Activated T-helper 1 cell treated with anti-CD3 and anti-CD28 coated beads, Interleukin-12 subunit alpha, Interleukin-12 subunit beta, Interleukin-2, Interleukin-4 antibody, amounts not matched to agents 30 ng/mL and 10 ng/mL and 1 ng/mL, durations not matched to agents 14 hours and 24 hours and 36 hours (primary cell): ENCODE measurements at regions not wholly inside any gene's neighbourhood (a gene's known extent, or its start where the extent isn't known, plus 50 kb on each side); places are given as distances from the start of the nearest gene placed in this dataset.
"Not testable (repeated sequence)": the region's sequence is repeated elsewhere in the genome, so short reads cannot be mapped to it uniquely, and the experiment has no call there.

Experiments used
- DNase-seq: peaks from one replicate; pipeline ENCODE4 v3.0.0; 2021; ENCODE audit warnings: low spot score
- H3K27ac Mint-ChIP-seq: one replicate; pipeline ENCODE4 v1.8.0; 2021; ENCODE audit warnings: mild to moderate bottlenecking, mixed read lengths
- H3K27me3 Mint-ChIP-seq: one replicate; pipeline ENCODE4 v1.8.0; 2022; ENCODE audit warnings: mild to moderate bottlenecking, moderate library complexity, mixed read lengths; ENCODE audit not compliant: insufficient read depth
- H3K36me3 Mint-ChIP-seq: one replicate; pipeline ENCODE4 v1.8.0; 2021; ENCODE audit warnings: low read depth, mixed read lengths
- H3K4me1 Mint-ChIP-seq: one replicate; pipeline ENCODE4 v1.8.0; 2021; ENCODE audit warnings: low read depth, mixed read lengths
- H3K4me3 Mint-ChIP-seq: one replicate; pipeline ENCODE4 v1.8.0; 2021; ENCODE audit warnings: mild to moderate bottlenecking, moderate library complexity, mixed read lengths
- H3K9me3 Mint-ChIP-seq: one replicate; pipeline ENCODE4 v1.8.0; 2021; ENCODE audit warnings: mixed read lengths
- intact Hi-C: fragments of 100-400 bp; cut with micrococcal nuclease; formaldehyde crosslinking; loops from one replicate; pipeline ENCODE4 v1.15.1; 2024

GRCh38 chr1:48077795-48078222 lies 80.6 kb upstream of the TRABD2B start:
- Mint-ChIP-seq H3K4me3 (no peak overlapping the region), H3K4me1 (no peaks in the 10 kb centered on the region), H3K27ac (no peak overlapping the region), H3K9me3 (no peaks in the 10 kb centered on the region), H3K27me3 (peaks cover 9% of the 10 kb centered on the region), H3K36me3 (no peaks in the 10 kb centered on the region)
- intact Hi-C loops = no loop called here
- DNase-seq = no peak

DNA sequence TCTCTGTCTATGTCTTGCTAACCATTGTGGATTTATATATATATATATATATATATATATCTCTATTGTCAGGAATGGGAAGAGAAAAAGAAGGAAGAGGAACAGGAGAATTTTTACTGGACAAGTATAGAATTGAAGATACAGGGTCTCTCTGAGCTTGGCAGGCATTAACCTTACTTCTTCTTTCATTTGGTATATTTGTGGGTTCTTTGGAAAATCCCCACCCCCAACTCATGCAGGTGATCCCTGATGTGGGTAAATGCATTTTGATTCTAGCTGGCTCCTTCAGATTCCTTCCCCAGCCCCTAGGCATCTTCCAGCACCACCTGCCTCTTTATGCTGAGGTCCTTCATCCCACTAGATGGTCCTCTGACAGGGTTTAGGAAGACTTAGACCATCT lies 78.8 kb upstream of the TRABD2B start:
- H3K27me3 Mint-ChIP-seq = peaks cover 9% of the 10 kb centered on the region
- intact Hi-C loops = no loop called here
- no peak for DNase-seq
- no peaks in the 10 kb centered on the region for H3K4me1 Mint-ChIP-seq
- no peaks in the 10 kb centered on the region for H3K36me3 Mint-ChIP-seq
- no peak overlapping the region for H3K27ac Mint-ChIP-seq
- H3K9me3 Mint-ChIP-seq = no peaks in the 10 kb centered on the region
- H3K4me3 Mint-ChIP-seq = no peak overlapping the region

DNA sequence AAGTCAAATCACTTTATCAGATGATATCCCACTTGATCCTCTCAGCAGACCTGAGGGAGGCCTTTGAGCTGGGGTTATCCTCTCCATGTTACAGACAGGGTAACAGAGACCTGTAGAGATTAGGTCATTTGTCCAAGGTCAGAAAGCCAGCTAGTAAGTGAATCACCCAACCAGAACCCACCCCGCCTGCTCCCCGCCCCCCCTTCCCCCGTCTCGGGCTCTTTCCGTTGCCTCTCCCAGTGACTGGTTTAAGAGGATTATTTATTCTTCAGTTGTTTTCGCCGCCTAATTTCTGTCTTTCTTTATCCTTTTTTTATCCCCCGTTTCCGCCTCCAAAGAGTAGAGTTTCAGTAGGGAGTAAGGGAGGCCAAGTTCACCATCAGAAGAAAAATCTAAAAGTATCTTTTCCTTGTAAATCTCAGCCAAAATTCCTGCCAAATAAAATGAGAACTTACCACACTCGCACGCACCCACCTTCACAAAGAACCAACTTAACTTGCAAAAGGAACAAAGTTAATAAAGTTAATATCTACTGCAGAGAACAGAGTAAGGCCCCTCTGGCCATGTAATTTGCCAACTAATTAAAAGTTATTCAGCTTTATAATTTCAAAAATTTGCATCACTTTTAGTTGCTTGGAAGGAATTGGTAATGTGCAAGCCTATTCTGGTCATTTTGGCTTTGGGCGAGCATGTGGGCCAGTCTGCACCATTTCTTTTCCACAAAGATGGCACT lies 76.8 kb upstream of the TRABD2B start:
- H3K4me3 Mint-ChIP-seq = no peak overlapping the region
- intact Hi-C loops = no loop called here

GRCh38 chr1:48071513-48071912 lies 74.3 kb upstream of the TRABD2B start:
- H3K4me3 Mint-ChIP-seq = no peak overlapping the region
- no peaks in the 10 kb centered on the region for H3K4me1 Mint-ChIP-seq
- H3K36me3 Mint-ChIP-seq = no peaks in the 10 kb centered on the region
- no peak overlapping the region for H3K27ac Mint-ChIP-seq
- H3K27me3 Mint-ChIP-seq = peaks cover 5% of the 10 kb centered on the region
- DNase-seq = no peak
- intact Hi-C loops = no loop called here
- H3K9me3 Mint-ChIP-seq = no peaks in the 10 kb centered on the region

More for the DNA sequence above, 76.8 kb upstream of the TRABD2B start:
- peaks cover 9% of the 10 kb centered on the region for H3K27me3 Mint-ChIP-seq
- no peaks in the 10 kb centered on the region for H3K4me1 Mint-ChIP-seq
- no peaks in the 10 kb centered on the region for H3K9me3 Mint-ChIP-seq
- no peak for DNase-seq
- H3K36me3 Mint-ChIP-seq = no peaks in the 10 kb centered on the region
- no peak overlapping the region for H3K27ac Mint-ChIP-seq

DNA sequence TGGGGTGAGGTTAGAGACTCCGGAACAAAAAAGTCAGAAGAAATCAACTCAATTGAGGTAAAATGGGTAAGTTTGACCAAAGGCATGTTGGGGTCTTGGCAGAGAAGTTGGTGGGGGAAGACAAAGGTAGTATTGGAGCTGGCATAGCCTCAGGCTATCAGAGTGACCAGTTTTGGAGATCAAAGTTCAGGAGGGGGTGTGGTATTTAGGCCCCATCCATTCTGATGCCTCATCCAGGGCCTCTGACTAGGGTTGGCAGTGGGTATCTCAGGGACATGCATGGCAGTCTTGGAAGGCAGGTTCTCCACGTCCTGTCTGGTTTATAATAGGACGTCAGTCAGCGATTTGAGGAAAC lies 73.2 kb upstream of the TRABD2B start:
- Mint-ChIP-seq H3K4me3 (no peak overlapping the region), H3K4me1 (no peaks in the 10 kb centered on the region), H3K27ac (no peak overlapping the region), H3K27me3 (peaks cover 5% of the 10 kb centered on the region), H3K36me3 (no peaks in the 10 kb centered on the region), H3K9me3 (no peaks in the 10 kb centered on the region)
- intact Hi-C loops = no loop called here
- no peak for DNase-seq

GRCh38 chr1:48069662-48070395 lies 72.6 kb upstream of the TRABD2B start:
- Mint-ChIP-seq H3K27ac (no peak overlapping the region), H3K4me3 (no peak overlapping the region), H3K9me3 (no peaks in the 10 kb centered on the region), H3K4me1 (no peaks in the 10 kb centered on the region), H3K27me3 (peaks cover 5% of the 10 kb centered on the region), H3K36me3 (no peaks in the 10 kb centered on the region)
- intact Hi-C loops = no loop called here
- no peak for DNase-seq

GRCh38 chr1:48068206-48068605 lies 71.0 kb upstream of the TRABD2B start:
- DNase-seq = no peak
- no peaks in the 10 kb centered on the region for H3K9me3 Mint-ChIP-seq
- no peak overlapping the region for H3K27ac Mint-ChIP-seq
- intact Hi-C loops = no loop called here
- no peaks in the 10 kb centered on the region for H3K4me1 Mint-ChIP-seq
- H3K4me3 Mint-ChIP-seq = no peak overlapping the region
- no peaks in the 10 kb centered on the region for H3K36me3 Mint-ChIP-seq
- peaks cover 2% of the 10 kb centered on the region for H3K27me3 Mint-ChIP-seq

- Mint-ChIP-seq H3K4me3 (no peak overlapping the region), H3K4me1 (no peaks in the 10 kb centered on the region), H3K27me3 (no peaks in the 10 kb centered on the region), H3K27ac (no peak overlapping the region), H3K9me3 (no peaks in the 10 kb centered on the region), H3K36me3 (no peaks in the 10 kb centered on the region)
- intact Hi-C loops = no loop called here
- no peak for DNase-seq
Observed at GRCh38 chr1:48066936-48067335, 69.8 kb upstream of the TRABD2B start.

GRCh38 chr1:48064693-48065092 lies 67.5 kb upstream of the TRABD2B start:
- intact Hi-C loops, H3K27ac Mint-ChIP-seq, H3K36me3 Mint-ChIP-seq, DNase-seq, H3K4me3 Mint-ChIP-seq, H3K9me3 Mint-ChIP-seq, H3K27me3 Mint-ChIP-seq, H3K4me1 Mint-ChIP-seq: not testable (repeated sequence)

GRCh38 chr1:48062353-48062752 lies 65.2 kb upstream of the TRABD2B start:
- no peaks in the 10 kb centered on the region for H3K36me3 Mint-ChIP-seq
- no peak overlapping the region for H3K4me3 Mint-ChIP-seq
- intact Hi-C loops = no loop called here
- no peak for DNase-seq
- no peaks in the 10 kb centered on the region for H3K27me3 Mint-ChIP-seq
- H3K9me3 Mint-ChIP-seq = no peaks in the 10 kb centered on the region
- no peak overlapping the region for H3K27ac Mint-ChIP-seq
- no peaks in the 10 kb centered on the region for H3K4me1 Mint-ChIP-seq

GRCh38 chr1:48061162-48062136 lies 64.3 kb upstream of the TRABD2B start:
- no peaks in the 10 kb centered on the region for H3K4me1 Mint-ChIP-seq
- no peak for DNase-seq
- H3K36me3 Mint-ChIP-seq = no peaks in the 10 kb centered on the region
- H3K9me3 Mint-ChIP-seq = no peaks in the 10 kb centered on the region
- no peak overlapping the region for H3K4me3 Mint-ChIP-seq
- intact Hi-C loops = no loop called here
- no peak overlapping the region for H3K27ac Mint-ChIP-seq
- H3K27me3 Mint-ChIP-seq = no peaks in the 10 kb centered on the region

DNA sequence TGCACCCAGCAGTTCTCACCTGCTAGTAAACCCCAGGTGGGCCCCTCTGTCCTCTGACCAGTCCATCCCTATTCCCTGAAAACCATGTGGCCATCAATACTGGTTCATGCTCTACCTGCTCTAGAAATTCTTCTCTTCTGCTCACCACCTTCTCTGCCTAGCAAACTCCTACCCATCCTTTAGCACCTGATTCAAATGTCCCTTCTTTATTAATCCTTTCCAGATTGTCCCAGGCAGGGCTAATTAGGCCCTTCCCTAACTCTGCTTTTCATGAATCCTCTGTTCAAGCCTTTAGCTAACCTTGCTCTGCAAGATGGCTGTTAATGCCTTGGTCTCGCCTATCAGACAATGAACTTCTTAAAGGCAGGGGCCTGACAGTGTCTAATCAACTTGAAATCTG lies 62.1 kb upstream of the TRABD2B start:
- intact Hi-C loops = no loop called here
- no peak for DNase-seq
- Mint-ChIP-seq H3K4me3 (no peak overlapping the region), H3K9me3 (no peaks in the 10 kb centered on the region), H3K27ac (no peak overlapping the region), H3K36me3 (no peaks in the 10 kb centered on the region), H3K27me3 (peaks cover 3% of the 10 kb centered on the region), H3K4me1 (no peaks in the 10 kb centered on the region)
